DOHH2 (cell line): ENCODE measurements at regions not wholly inside any gene's neighbourhood (a gene's known extent, or its start where the extent isn't known, plus 50 kb on each side); places are given as distances from the start of the nearest gene placed in this dataset.

ENCODE experiments used
- H3F3A ChIP-seq: fragments of 200-600 bp; sonication (generic), shearing (Covaris generic); 2 replicates; pipeline ENCODE4 v1.6.0; 2016; ENCODE audit warnings: antibody characterized with exemption, mild to moderate bottlenecking; ENCODE audit not compliant: control insufficient read depth, insufficient read depth
- H3K27ac ChIP-seq: fragments of 200-600 bp; sonication (generic); 2 replicates; pipeline ENCODE4 v1.5.1; 2014; ENCODE audit warnings: low read depth, mild to moderate bottlenecking, low read length, moderate library complexity
- H3K27me3 ChIP-seq: fragments of 200-600 bp; sonication (generic); 2 replicates; pipeline ENCODE4 v1.6.1; 2014; ENCODE audit warnings: mild to moderate bottlenecking, low read length, mixed read lengths; ENCODE audit not compliant: control insufficient read depth
- H3K36me3 ChIP-seq: fragments of 200-600 bp; sonication (generic); 2 replicates; pipeline ENCODE4 v1.6.1; 2014; ENCODE audit warnings: mild to moderate bottlenecking, low read length, moderate library complexity, mixed read lengths; ENCODE audit not compliant: control insufficient read depth
- H3K4me1 ChIP-seq: fragments of 200-600 bp; sonication (generic); 2 replicates; pipeline ENCODE4 v1.6.1; 2014; ENCODE audit warnings: mild to moderate bottlenecking, low read length, mixed read lengths; ENCODE audit not compliant: control insufficient read depth
- H3K4me2 ChIP-seq: fragments of 200-600 bp; sonication (generic); 2 replicates; pipeline ENCODE4 v1.6.0; 2014; ENCODE audit warnings: mild to moderate bottlenecking, low read length, moderate library complexity
- H3K4me3 ChIP-seq: fragments of 200-600 bp; sonication (generic); 2 replicates; pipeline ENCODE4 v1.5.1; 2014; ENCODE audit warnings: mild to moderate bottlenecking, low read length, mixed read lengths
- H3K79me2 ChIP-seq: fragments of 200-600 bp; sonication (generic); 2 replicates; pipeline ENCODE4 v1.6.1; 2014; ENCODE audit warnings: mild to moderate bottlenecking, low read length, mixed read lengths; ENCODE audit not compliant: control insufficient read depth
- H3K9me2 ChIP-seq: fragments of 200-600 bp; sonication (generic); replicated peaks from 2 replicates; pipeline ENCODE4 v1.6.1; 2014; ENCODE audit warnings: mild to moderate bottlenecking, low read length, mixed read lengths; ENCODE audit not compliant: control insufficient read depth
- H3K9me3 ChIP-seq: fragments of 200-600 bp; sonication (generic); 2 replicates; pipeline ENCODE4 v1.6.1; 2014; ENCODE audit warnings: antibody characterized with exemption, low read length, mixed read lengths; ENCODE audit not compliant: control insufficient read depth, insufficient read depth
- H4K20me1 ChIP-seq: fragments of 200-600 bp; sonication (generic); 2 replicates; pipeline ENCODE4 v1.6.0; 2014; ENCODE audit warnings: low read depth, mild to moderate bottlenecking, antibody characterized with exemption, low read length, moderate library complexity; ENCODE audit not compliant: control insufficient read depth, insufficient read depth
- EZH2phosphoT487 ChIP-seq: fragments of 200-600 bp; sonication (generic); IDR thresholded peaks from 2 replicates; pipeline ENCODE4 v1.6.1; 2017; ENCODE audit warnings: borderline replicate concordance, mild to moderate bottlenecking, antibody characterized with exemption, low read length, moderate library complexity, mixed read lengths
- TF ChIP-seq, protein P1 (sequence below): fragments of 200-600 bp; sonication (generic); IDR thresholded peaks from one replicate; pipeline ENCODE4 v1.5.1; 2014; ENCODE audit warnings: antibody characterized with exemption, mild to moderate bottlenecking, low read depth, low read length; ENCODE audit not compliant: poor library complexity, severe bottlenecking

DNA sequence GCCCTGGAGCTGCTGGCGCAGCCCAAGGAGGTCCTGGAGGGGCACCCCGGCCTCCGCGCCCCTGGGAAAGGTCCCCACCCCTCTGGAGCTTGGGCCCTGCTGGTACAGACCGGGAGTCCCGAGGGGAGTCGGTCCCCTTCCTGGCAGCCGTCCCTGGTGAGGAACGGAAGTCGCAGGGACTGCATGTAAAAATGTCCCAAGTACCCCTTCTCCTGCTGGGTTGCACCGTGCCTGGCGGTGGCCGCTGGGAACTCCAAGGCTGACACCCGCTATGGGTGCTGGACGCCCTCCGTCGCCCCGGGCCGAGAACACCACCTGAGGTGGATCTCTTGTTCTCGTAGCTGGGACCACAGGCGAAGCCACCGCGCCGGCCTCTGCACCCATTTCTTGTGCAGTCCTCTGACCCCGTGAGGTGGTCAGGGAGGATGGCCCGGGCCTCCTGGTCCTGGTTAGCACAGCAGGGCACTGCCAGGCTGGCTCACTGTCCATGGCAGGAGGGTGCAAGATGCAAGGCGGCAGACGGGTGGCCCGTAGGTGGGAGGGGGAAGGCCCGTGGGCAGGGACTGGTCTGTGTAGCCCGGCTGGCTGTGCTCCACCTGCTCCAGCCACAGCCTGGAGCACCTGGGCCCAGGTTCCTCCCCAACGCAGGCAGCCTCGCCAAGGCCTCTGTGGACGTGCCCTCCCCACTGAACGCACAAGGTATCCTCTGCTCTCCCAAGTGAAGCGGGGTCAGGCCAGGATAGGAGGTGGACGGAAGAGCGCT lies 165.2 kb downstream of the IGLL1 start:
- Histone ChIP-seq H3K4me3 (no peak overlapping the region), H3K27me3 (0 out of 2 replicates have a peak, but pooled peaks cover 2% of the 10 kb centered on the region), H3F3A (no peaks in the 10 kb centered on the region)

DNA sequence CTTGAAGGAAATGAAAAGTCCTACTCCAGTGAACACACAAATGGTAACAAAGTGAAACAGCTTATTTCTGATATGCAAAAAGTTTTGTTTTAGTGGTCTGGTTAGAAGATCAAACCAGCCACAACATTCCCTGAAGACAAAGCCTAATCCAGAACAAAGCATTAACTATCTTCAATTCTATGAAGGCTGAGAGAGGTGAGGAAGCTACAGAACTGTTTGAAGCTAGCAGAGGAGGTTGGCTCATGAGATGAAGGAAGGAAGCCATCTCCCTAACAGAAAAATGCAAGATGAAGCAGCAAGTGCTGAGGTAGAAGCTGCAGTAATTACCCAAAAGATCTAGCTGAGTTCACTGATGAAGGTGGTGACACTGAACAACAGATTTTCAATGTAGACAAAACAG lies 168.4 kb downstream of the IGLL1 start:
- H4K20me1 ChIP-seq = no peaks in the 10 kb centered on the region
- H3K4me2 ChIP-seq = no peak overlapping the region
- no peak overlapping the region for H3K4me3 ChIP-seq
- peaks cover 6% of the 10 kb centered on the region; the same call in 1 of the 2 replicates for H3K4me1 ChIP-seq
- H3K9me3 ChIP-seq = no peaks in the 10 kb centered on the region
- TF ChIP-seq EZH2phosphoT487 = no peak
- TF ChIP-seq, protein P1, sequence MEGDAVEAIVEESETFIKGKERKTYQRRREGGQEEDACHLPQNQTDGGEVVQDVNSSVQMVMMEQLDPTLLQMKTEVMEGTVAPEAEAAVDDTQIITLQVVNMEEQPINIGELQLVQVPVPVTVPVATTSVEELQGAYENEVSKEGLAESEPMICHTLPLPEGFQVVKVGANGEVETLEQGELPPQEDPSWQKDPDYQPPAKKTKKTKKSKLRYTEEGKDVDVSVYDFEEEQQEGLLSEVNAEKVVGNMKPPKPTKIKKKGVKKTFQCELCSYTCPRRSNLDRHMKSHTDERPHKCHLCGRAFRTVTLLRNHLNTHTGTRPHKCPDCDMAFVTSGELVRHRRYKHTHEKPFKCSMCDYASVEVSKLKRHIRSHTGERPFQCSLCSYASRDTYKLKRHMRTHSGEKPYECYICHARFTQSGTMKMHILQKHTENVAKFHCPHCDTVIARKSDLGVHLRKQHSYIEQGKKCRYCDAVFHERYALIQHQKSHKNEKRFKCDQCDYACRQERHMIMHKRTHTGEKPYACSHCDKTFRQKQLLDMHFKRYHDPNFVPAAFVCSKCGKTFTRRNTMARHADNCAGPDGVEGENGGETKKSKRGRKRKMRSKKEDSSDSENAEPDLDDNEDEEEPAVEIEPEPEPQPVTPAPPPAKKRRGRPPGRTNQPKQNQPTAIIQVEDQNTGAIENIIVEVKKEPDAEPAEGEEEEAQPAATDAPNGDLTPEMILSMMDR = no peak
- no peak overlapping the region for H3K27ac ChIP-seq
- H3K9me2 ChIP-seq = no peaks in the 10 kb centered on the region
- 0 out of 2 replicates have a peak, but pooled peaks cover 2% of the 10 kb centered on the region for H3K27me3 ChIP-seq
- no peaks in the 10 kb centered on the region for H3K79me2 ChIP-seq
- H3F3A ChIP-seq = no peaks in the 10 kb centered on the region
- no peaks in the 10 kb centered on the region for H3K36me3 ChIP-seq

More for the DNA sequence above, 165.2 kb downstream of the IGLL1 start:
- H3K27ac ChIP-seq = no peak overlapping the region
- H3K9me2 ChIP-seq = no peaks in the 10 kb centered on the region
- H4K20me1 ChIP-seq = no peaks in the 10 kb centered on the region
- no peaks in the 10 kb centered on the region for H3K36me3 ChIP-seq
- H3K79me2 ChIP-seq = no peaks in the 10 kb centered on the region
- H3K4me1 ChIP-seq = peaks cover 6% of the 10 kb centered on the region; the same call in 1 of the 2 replicates
- TF ChIP-seq EZH2phosphoT487 = no peak
- TF ChIP-seq, protein P1 = no peak
- H3K9me3 ChIP-seq = no peaks in the 10 kb centered on the region
- no peak overlapping the region for H3K4me2 ChIP-seq

DNA sequence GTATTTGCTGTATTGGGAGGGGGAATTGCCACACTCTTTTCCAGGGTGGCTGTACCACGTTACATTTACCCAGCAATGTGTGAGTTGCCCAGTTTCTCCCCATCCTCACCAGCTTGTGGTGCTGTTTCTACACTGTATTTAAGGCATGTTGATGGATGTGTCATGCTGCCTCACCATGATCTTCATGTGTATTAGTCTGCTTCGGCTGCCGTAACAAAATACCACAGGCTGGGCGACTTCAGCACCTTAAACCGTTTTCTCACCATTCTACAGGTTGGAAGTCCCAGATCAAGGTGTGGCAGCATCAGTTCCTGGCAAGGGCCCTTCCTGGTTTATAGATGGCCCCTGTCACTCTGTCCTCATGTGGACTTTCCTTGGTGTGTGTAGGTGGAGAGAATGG lies 169.7 kb downstream of the IGLL1 start:
- Histone ChIP-seq H3K79me2 (no peaks in the 10 kb centered on the region), H3K27ac (no peak overlapping the region), H3K4me1 (peaks cover 6% of the 10 kb centered on the region; the same call in 1 of the 2 replicates), H3K4me3 (no peak overlapping the region), H4K20me1 (no peaks in the 10 kb centered on the region), H3K9me3 (no peaks in the 10 kb centered on the region), H3F3A (no peaks in the 10 kb centered on the region), H3K9me2 (no peaks in the 10 kb centered on the region), H3K27me3 (0 out of 2 replicates have a peak, but pooled peaks cover 2% of the 10 kb centered on the region), H3K36me3 (no peaks in the 10 kb centered on the region), H3K4me2 (no peak overlapping the region)
- TF ChIP-seq EZH2phosphoT487 = no peak
- TF ChIP-seq, protein P1 = no peak
